ENCODE measurements at regions not wholly inside any gene's neighbourhood (a gene's known extent, or its start where the extent isn't known, plus 50 kb on each side); places are given as distances from the start of the nearest gene placed in this dataset.

DNA sequence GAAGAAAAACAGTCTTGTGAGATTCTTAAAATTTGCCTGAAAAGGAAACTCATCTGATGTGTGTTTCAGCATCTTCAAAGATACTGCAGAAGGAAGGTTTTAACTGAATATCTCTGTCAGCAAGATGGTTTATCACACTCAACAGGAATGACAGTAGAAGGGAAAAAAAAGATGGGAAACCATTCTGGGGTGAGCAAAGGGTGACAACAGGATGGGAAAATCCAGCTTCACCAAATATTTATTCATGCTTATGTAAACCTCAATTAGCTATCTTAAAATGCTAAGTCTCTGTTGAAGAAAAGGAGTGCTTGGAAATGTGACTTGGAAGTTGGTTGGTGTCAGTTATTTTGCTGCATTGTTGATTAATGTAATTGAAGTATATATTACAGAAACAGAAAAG, 82.2 kb downstream of the FZD1 start:
- peaks cover 31% of the 10 kb centered on the region for H3K4me1 Mint-ChIP-seq
- TF ChIP-seq, protein P1, sequence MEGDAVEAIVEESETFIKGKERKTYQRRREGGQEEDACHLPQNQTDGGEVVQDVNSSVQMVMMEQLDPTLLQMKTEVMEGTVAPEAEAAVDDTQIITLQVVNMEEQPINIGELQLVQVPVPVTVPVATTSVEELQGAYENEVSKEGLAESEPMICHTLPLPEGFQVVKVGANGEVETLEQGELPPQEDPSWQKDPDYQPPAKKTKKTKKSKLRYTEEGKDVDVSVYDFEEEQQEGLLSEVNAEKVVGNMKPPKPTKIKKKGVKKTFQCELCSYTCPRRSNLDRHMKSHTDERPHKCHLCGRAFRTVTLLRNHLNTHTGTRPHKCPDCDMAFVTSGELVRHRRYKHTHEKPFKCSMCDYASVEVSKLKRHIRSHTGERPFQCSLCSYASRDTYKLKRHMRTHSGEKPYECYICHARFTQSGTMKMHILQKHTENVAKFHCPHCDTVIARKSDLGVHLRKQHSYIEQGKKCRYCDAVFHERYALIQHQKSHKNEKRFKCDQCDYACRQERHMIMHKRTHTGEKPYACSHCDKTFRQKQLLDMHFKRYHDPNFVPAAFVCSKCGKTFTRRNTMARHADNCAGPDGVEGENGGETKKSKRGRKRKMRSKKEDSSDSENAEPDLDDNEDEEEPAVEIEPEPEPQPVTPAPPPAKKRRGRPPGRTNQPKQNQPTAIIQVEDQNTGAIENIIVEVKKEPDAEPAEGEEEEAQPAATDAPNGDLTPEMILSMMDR (IDR thresholded peaks at IDR 0.05), result no peak
- ATAC-seq (ENCODE audit: low read depth), result no peak
- no peak for DNase-seq
- no peaks in the 10 kb centered on the region for H3K27me3 Mint-ChIP-seq
- intact Hi-C loops (cut with micrococcal nuclease), result no loop called here
- H3K4me3 Mint-ChIP-seq, result no peak overlapping the region
- H3K27ac Mint-ChIP-seq, result peak overlapping the region; percentile 64
- POLR2A ChIA-PET, result no interaction called here
- CTCF ChIA-PET, result no interaction called here
- H3K36me3 Mint-ChIP-seq (ENCODE audit: low read depth), result no peaks in the 10 kb centered on the region
- H3K9me3 Mint-ChIP-seq, result no peaks in the 10 kb centered on the region

GRCh38 chr7:91347290-91347689, 83.1 kb downstream of the FZD1 start:
- H3K4me3 Mint-ChIP-seq, result no peak overlapping the region
- H3K9me3 Mint-ChIP-seq, result no peaks in the 10 kb centered on the region
- TF ChIP-seq, protein P1 (IDR thresholded peaks at IDR 0.05), result no peak
- H3K4me1 Mint-ChIP-seq, result peaks cover 31% of the 10 kb centered on the region
- DNase-seq (no peak), ATAC-seq (ENCODE audit: low read depth) (no peak)
- H3K27me3 Mint-ChIP-seq, result no peaks in the 10 kb centered on the region
- intact Hi-C loops (cut with micrococcal nuclease), result no loop called here
- H3K36me3 Mint-ChIP-seq (ENCODE audit: low read depth), result no peaks in the 10 kb centered on the region
- H3K27ac Mint-ChIP-seq, result no peak overlapping the region
- CTCF ChIA-PET, result no interaction called here
- POLR2A ChIA-PET, result no interaction called here

- Mint-ChIP-seq H3K4me3 (no peak overlapping the region), H3K36me3 (ENCODE audit: low read depth) (no peaks in the 10 kb centered on the region), H3K27me3 (no peaks in the 10 kb centered on the region), H3K27ac (no peak overlapping the region), H3K4me1 (peaks cover 24% of the 10 kb centered on the region), H3K9me3 (no peaks in the 10 kb centered on the region)
- CTCF ChIA-PET, result no interaction called here
- DNase-seq (no peak), ATAC-seq (ENCODE audit: low read depth) (no peak)
- TF ChIP-seq, protein P1 (IDR thresholded peaks at IDR 0.05), result no peak
- POLR2A ChIA-PET, result no interaction called here
- intact Hi-C loops (cut with micrococcal nuclease), result no loop called here
Measured at GRCh38 chr7:91348711-91349110, 84.5 kb downstream of the FZD1 start.

- DNase-seq (no peak), ATAC-seq (ENCODE audit: low read depth) (no peak)
- Mint-ChIP-seq H3K4me1 (peaks cover 3% of the 10 kb centered on the region), H3K27ac (no peak overlapping the region), H3K9me3 (no peaks in the 10 kb centered on the region), H3K36me3 (ENCODE audit: low read depth) (no peaks in the 10 kb centered on the region), H3K27me3 (peaks cover 2% of the 10 kb centered on the region), H3K4me3 (no peak overlapping the region)
- ChIA-PET POLR2A (no interaction called here), CTCF (no interaction called here)
- intact Hi-C loops (cut with micrococcal nuclease), result no loop called here
- TF ChIP-seq, protein P1 (IDR thresholded peaks at IDR 0.05), result no peak
Measured at GRCh38 chr7:91351374-91351773, 87.1 kb downstream of the FZD1 start.

DNA sequence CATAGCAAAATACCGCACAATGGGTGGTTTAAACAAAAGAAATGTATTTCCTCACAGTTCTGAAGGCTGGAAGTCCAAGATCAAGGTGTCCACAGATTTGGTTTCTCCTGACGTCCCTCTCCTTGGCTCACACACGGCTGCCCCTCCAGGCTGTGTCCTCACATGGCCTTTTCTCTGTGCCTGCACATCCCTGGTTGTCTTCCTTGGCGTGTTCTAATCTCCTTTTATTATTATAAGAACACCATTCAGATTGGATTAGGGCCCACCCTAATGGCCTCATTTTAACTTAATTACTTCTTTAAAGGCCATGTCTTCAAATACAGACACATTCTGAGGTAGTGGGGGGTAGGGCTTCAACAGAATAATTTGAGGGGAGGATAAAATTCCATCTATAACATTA, 87.9 kb downstream of the FZD1 start:
- CTCF ChIA-PET, result no interaction called here

More for the DNA sequence above, 87.9 kb downstream of the FZD1 start:
- no peaks in the 10 kb centered on the region for H3K9me3 Mint-ChIP-seq
- POLR2A ChIA-PET, result no interaction called here
- ATAC-seq (ENCODE audit: low read depth), result no peak
- intact Hi-C loops (cut with micrococcal nuclease), result no loop called here
- peaks cover 2% of the 10 kb centered on the region for H3K27me3 Mint-ChIP-seq
- no peaks in the 10 kb centered on the region for H3K36me3 Mint-ChIP-seq (ENCODE audit: low read depth)
- H3K4me1 Mint-ChIP-seq, result no peaks in the 10 kb centered on the region
- no peak overlapping the region for H3K4me3 Mint-ChIP-seq
- H3K27ac Mint-ChIP-seq, result no peak overlapping the region
- no peak for DNase-seq
- TF ChIP-seq, protein P1 (IDR thresholded peaks at IDR 0.05), result no peak
